Breast epithelium (tissue), 4 donors: ENCODE measurements at regions not wholly inside any gene's neighbourhood (a gene's known extent, or its start where the extent isn't known, plus 50 kb on each side); places are given as distances from the start of the nearest gene placed in this dataset.
A peak's percentile ranks its signal among the peaks of the same experiment; 100 is the strongest.
"Not testable (repeated sequence)": the region's sequence is repeated elsewhere in the genome, so short reads cannot be mapped to it uniquely, and the experiment has no call there.

Source experiments
- DNase-seq, 2 donors: peaks; one replicate each; pipeline ENCODE4 v3.0.0-alpha.2; 2019; ENCODE audit warnings: low spot score in 2 of 2
- H3K27ac ChIP-seq, 2 donors: fragments of 200-600 bp; sonication (generic) in 1 of 2; one replicate each; pipeline ENCODE4 v1.5.1; 2016 to 2019; ENCODE audit warnings: mild to moderate bottlenecking in 1 of 2
- H3K27me3 ChIP-seq, 2 donors: fragments of 200-600 bp; sonication (generic) in 1 of 2; one replicate each; pipeline versions ENCODE4 v1.5.1 to v1.6.0; 2017 to 2019; ENCODE audit warnings: control low read depth in 1 of 2, mild to moderate bottlenecking in 1 of 2
- H3K36me3 ChIP-seq: fragments of 200-600 bp; one replicate; pipeline ENCODE4 v1.5.1; 2019
- H3K4me1 ChIP-seq, 2 donors: fragments of 200-600 bp; sonication (generic); one replicate each; pipeline ENCODE4 v1.5.1; 2016 to 2019; ENCODE audit warnings: control low read depth in 1 of 2
- H3K4me3 ChIP-seq, 3 donors: fragments of 200-600 bp; sonication (generic); 1 replicate in 2 of 3; 2 replicates in 1 of 3; pipeline ENCODE4 v1.5.1; 2016 to 2019; ENCODE audit warnings: mild to moderate bottlenecking in 3 of 3, moderate library complexity in 2 of 3
- H3K9me3 ChIP-seq, 2 donors: fragments of 200-600 bp; sonication (generic) in 1 of 2; one replicate each; pipeline ENCODE4 v1.5.1; 2016 to 2019; ENCODE audit warnings: control low read depth in 1 of 2
- POLR2A ChIP-seq: fragments of 450-650 bp; IDR thresholded peaks from one replicate; pipeline ENCODE4 v1.6.1; 2016; ENCODE audit warnings: antibody characterized with exemption, mild to moderate bottlenecking, moderate library complexity
- POLR2AphosphoS5 ChIP-seq, 3 donors: sonication (generic); formaldehyde crosslinking; IDR thresholded peaks; one replicate each; pipeline ENCODE4 v1.6.1; 2017; ENCODE audit warnings: antibody characterized with exemption in 3 of 3
- intact Hi-C: fragments of 100-400 bp; cut with DNase I; formaldehyde crosslinking; loops from one replicate; pipeline ENCODE4 v1.15.1; 2023; ENCODE audit warnings: low total_unique reads
- TF ChIP-seq, protein P1 (sequence below), 3 donors: fragments of 450-650 bp; IDR thresholded peaks; one replicate each; pipeline ENCODE4 v1.5.1; 2016 to 2017; ENCODE audit warnings: antibody characterized with exemption in 3 of 3, mild to moderate bottlenecking in 3 of 3, moderate library complexity in 3 of 3

DNA sequence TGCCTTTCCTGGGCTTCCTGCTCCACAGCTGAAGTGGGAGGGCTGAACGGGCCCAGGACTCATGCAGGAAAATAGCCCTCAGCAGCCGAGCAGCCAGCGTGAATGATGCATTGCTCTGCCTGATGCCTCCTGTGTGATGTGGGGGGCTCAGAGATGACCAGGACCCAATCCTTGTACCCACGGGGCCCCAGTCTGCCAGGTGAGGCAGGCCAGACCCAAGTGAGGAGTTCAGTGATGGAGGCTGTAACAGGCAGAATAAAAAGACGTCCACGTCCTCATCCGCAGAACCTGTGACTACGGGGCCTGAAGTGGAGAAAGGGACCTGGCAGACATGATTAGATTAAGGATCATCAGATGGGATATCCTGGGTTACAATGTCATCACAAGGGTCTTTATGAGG lies 194.9 kb upstream of the HDAC4 start:
- DNase-seq, result peak in 1 of 2 donors; percentile 28
- Histone ChIP-seq H3K27me3 (no peaks in the 10 kb centered on the region), H3K27ac (no peak overlapping the region), H3K9me3 (no peaks in the 10 kb centered on the region), H3K4me3 (no peak overlapping the region), H3K4me1 (no peaks in the 10 kb centered on the region), H3K36me3 (no peaks in the 10 kb centered on the region)
- TF ChIP-seq POLR2AphosphoS5 (IDR thresholded peaks at IDR 0.05), result no peak
- TF ChIP-seq, protein P1, sequence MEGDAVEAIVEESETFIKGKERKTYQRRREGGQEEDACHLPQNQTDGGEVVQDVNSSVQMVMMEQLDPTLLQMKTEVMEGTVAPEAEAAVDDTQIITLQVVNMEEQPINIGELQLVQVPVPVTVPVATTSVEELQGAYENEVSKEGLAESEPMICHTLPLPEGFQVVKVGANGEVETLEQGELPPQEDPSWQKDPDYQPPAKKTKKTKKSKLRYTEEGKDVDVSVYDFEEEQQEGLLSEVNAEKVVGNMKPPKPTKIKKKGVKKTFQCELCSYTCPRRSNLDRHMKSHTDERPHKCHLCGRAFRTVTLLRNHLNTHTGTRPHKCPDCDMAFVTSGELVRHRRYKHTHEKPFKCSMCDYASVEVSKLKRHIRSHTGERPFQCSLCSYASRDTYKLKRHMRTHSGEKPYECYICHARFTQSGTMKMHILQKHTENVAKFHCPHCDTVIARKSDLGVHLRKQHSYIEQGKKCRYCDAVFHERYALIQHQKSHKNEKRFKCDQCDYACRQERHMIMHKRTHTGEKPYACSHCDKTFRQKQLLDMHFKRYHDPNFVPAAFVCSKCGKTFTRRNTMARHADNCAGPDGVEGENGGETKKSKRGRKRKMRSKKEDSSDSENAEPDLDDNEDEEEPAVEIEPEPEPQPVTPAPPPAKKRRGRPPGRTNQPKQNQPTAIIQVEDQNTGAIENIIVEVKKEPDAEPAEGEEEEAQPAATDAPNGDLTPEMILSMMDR (IDR thresholded peaks at IDR 0.05), result no peak
- no peak for TF ChIP-seq POLR2A
- intact Hi-C loops, result no loop called here

DNA sequence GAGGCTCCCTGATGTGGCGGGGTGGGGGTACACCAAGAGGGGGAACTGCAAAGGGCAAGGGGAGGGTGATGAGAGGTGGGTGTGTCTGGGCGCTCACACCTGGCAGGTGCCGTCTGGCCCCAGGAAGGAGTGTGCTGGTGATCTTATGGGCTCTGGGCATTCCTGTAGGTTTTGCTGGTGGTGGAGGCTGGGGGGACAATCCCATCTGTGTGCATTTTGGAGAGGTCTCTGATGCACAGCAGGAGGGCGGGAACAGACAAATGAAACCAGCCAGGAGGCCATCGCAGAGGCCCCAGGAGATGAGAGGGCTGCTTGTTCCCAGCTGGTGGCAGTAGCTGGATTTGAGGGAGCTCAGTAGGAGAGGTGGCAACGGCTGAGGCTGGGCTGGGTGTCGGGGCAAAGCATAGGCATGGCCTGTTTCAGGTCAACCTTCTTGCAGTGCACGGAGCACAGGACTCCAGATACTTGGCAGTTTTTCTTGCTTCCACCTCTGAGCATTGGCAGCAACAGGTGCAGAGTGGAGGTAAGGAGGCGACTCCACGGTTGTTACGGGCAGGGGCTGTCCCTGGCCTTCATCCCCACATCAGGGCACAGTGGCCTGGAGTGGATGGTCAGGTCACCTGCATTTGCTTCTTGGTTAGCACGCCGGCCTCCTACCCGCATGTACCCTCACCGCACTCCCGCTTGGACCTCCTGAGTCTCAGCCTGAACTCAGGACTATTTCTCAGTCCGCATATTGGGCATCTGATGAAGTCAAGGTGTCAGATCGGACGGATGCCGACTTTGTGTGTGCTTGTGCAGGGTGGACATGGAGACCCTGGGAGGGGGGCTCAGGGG lies 194.2 kb upstream of the HDAC4 start:
- no peak overlapping the region for H3K4me3 ChIP-seq
- no peak for TF ChIP-seq POLR2A
- no peak for TF ChIP-seq POLR2AphosphoS5 (IDR thresholded peaks at IDR 0.05)
- TF ChIP-seq, protein P1 (IDR thresholded peaks at IDR 0.05), result no peak
- H3K9me3 ChIP-seq, result no peaks in the 10 kb centered on the region
- intact Hi-C loops, result no loop called here
- no peaks in the 10 kb centered on the region for H3K4me1 ChIP-seq
- peak in 1 of 2 donors; percentile 39 for DNase-seq
- H3K27ac ChIP-seq, result no peak overlapping the region
- no peaks in the 10 kb centered on the region for H3K27me3 ChIP-seq
- H3K36me3 ChIP-seq, result no peaks in the 10 kb centered on the region

DNA sequence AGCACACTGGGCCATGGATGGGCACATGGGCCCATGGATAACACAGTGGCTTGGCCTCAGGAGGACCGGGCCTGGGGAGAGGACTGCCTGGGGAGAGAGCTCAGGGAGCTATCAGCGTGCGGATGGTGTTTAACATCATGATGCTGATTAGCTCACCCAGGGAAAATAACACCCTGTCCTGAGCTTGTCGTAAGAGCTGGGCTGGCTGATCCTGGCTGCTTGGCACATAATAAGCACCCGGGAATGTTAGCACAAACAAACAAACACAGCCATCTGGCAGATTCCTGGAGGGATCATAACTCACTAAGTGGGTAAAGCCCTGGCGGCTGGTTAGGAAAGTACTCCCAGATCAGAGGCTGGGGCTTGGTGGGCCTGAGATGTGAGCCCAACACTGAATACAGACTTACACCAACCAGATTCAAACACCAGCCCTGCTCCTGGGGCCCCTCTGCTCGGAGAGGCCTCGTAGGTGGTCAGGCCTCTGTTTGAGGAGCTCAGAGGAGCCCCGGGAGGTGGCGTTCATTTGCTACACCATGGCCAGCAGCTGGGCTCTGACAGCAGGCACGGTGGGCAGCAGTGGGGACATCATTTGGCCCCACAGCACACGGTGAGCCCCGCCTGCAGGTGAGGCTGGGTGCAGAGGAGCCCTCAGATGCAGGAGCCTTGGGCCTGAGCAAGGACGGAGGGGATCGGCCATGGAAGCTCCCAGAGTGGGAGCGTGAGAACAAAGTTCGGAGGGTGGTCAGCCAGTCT lies 193.4 kb upstream of the HDAC4 start:
- Histone ChIP-seq H3K4me1 (no peaks in the 10 kb centered on the region), H3K4me3 (no peak overlapping the region), H3K27me3 (no peaks in the 10 kb centered on the region), H3K36me3 (no peaks in the 10 kb centered on the region), H3K27ac (no peak overlapping the region), H3K9me3 (no peaks in the 10 kb centered on the region)
- intact Hi-C loops, result no loop called here
- TF ChIP-seq, protein P1 (IDR thresholded peaks at IDR 0.05), result no peak
- TF ChIP-seq POLR2AphosphoS5 (IDR thresholded peaks at IDR 0.05) (no peak), POLR2A (no peak)
- peak in 1 of 2 donors; percentile 22 for DNase-seq

DNA sequence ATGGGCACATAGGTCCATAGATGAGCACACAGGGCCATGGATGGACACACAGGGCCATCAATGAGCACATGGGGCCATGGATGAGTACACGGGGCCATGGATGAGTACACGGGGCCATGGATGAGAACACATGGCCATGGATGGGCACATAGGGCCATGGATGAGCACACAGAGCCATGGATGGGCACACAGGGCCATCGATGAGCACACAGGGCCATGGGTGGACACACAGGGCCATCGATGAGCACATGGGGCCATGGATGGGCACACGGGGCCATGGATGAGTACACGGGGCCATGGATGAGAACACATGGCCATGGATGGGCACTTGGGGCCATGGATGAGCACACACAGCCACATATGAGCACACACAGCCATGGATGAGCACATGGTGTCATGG lies 192.6 kb upstream of the HDAC4 start:
- DNase-seq, result no peak
- no peak overlapping the region for H3K27ac ChIP-seq
- no peaks in the 10 kb centered on the region for H3K36me3 ChIP-seq
- H3K9me3 ChIP-seq, result no peaks in the 10 kb centered on the region
- TF ChIP-seq, protein P1 (IDR thresholded peaks at IDR 0.05), result no peak
- no peak for TF ChIP-seq POLR2AphosphoS5 (IDR thresholded peaks at IDR 0.05)
- TF ChIP-seq POLR2A, result no peak
- peaks cover 0 to 4% of the 10 kb centered on the region in 2 donors for H3K27me3 ChIP-seq
- intact Hi-C loops, result no loop called here
- H3K4me1 ChIP-seq, result no peaks in the 10 kb centered on the region
- no peak overlapping the region for H3K4me3 ChIP-seq

DNA sequence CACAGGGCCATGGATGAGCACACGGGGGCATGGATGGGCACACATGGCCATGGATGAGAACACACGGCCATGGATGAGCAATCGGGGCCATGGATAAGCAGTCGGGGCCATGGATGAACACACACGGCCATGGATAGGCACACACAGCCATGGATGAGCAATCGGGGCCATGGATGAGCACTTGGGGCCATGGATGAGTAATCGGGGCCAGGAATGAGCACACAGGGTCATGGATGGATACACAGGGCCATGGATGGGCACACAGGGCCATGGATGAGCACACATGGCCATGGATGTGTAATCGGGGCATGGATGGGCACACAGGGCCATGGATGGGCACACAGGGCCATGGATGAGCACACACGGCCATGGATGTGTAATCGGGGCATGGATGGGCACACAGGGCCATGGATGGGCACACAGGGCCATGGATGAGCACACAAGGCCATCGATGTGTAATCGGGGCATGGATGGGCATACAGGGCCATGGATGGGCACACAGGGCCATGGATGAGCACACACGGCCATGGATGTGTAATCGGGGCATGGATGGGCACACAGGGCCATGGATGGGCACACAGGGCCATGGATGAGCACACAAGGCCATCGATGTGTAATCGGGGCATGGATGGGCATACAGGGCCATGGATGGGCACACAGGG lies 191.9 kb upstream of the HDAC4 start:
- H3K4me1 ChIP-seq, H3K4me3 ChIP-seq, H3K27me3 ChIP-seq, DNase-seq, H3K36me3 ChIP-seq, H3K9me3 ChIP-seq, intact Hi-C loops, H3K27ac ChIP-seq: not testable (repeated sequence)
